Stimulated activated CD4-positive, alpha-beta T cell treated with anti-CD3 and anti-CD28 coated beads, Interleukin-15, amount 100 ng/mL, for 48 hours (primary cell): ENCODE measurements at regions not wholly inside any gene's neighbourhood (a gene's known extent, or its start where the extent isn't known, plus 50 kb on each side); places are given as distances from the start of the nearest gene placed in this dataset.
"Not testable (repeated sequence)": the region's sequence is repeated elsewhere in the genome, so short reads cannot be mapped to it uniquely, and the experiment has no call there.

ENCODE experiments used
- DNase-seq, 2 donors: peaks; one replicate each; pipeline ENCODE4 v3.0.0-alpha.2; 2020; ENCODE audit warnings: low read depth in 2 of 2

- DNase-seq = no peak
Measured at GRCh38 chr20:22949331-22950109, 85.6 kb upstream of the SSTR4 start.

GRCh38 chr20:22951966-22952365 is 83.1 kb upstream of the SSTR4 start:
- no peak for DNase-seq

GRCh38 chr20:22954661-22955060 is 80.5 kb upstream of the SSTR4 start:
- no peak for DNase-seq

DNA sequence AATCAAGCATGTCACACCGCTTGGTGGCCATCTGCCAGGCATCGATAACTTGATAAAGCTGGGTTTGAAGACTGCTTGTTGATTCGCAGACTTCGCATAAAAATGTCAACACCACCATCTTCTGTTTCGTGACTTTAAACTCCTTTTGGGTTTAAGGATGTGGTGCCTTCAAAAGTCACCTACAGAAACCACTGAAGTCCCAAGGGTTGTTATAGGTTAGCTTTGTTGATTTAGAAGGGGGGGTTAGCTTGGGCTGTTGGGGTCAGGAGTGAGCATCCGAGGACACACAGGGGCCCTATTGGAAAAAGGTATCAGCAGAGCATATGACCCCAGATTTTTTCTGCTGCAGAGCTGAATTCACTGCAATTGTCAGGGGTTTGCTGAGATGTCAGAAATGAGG is 76.7 kb upstream of the SSTR4 start:
- DNase-seq = no peak

DNA sequence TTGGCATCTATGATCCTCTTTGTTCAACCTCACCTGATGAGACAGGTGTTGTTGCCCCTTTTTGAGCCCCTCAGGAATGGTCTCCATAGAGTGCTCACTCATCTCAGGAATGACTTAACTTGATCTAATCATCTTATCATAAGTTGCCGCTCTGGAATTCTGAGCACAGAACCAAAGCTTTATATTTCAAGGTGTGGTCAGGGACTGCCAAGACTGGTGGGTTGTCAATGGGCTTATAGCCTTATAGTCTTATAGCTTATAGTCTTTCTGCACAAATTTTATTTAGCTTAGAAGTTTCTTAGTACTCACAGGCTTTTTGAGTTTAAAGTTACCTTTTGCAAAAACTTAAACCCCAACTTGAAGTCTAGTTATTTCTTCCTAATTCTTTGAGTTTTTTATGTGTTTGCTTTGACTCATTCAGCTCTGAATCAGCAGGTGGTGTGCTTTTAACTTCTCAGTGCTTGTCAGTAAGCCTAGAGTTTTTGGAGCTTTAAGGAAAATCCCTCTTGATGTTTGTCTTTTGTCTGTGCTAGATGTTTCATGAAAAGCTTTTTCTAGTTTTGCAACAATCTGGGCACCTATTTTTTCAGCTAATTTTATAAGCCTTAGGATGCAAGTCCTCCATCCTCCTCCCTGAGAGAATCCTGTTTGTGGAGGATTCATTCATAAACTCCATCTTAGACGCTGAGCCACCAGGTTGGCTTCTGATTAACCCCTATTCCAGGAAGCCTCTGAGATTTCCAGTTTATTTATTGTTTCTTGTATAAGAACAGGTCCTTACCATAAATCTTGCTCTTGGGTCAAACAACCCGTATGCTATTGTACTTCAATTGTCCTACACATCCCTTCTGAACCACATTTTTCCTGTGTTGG is 72.3 kb upstream of the SSTR4 start:
- DNase-seq = no peak

- DNase-seq = no peak
Measured at GRCh38 chr20:22963581-22963980, 71.5 kb upstream of the SSTR4 start.

DNA sequence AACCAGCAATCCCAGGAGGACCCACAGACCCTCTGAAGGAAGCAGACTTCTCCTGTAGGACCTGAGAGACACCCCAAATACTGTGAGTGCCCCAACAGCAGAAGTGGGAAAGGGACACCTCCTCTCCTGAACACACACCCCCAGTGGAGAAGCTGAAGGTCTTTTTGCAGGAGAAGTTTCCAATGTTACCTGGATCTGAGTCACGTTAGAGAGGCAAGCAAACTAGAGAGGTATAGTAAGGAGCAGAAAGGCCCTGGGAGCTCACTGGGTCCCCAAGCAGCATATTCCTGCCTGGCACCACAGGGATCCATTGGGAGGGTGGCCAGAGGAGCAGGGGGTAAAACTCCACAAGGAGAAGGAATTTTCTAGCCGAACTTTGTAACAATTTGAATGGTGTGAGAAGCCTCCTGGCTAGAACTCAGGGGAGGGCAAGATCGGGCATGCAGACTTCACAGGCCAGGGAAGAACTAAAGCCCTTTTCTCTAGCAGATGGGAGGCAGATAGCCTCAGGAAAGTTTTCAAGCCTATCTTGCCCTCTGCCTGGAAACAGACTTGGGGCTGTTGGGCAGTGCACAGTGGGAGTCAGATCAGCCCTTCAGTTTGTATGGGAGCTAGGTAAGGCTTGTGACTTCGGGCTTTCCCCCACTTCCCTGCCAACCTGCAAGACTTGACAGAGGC is 68.2 kb upstream of the SSTR4 start:
- no peak for DNase-seq

DNA sequence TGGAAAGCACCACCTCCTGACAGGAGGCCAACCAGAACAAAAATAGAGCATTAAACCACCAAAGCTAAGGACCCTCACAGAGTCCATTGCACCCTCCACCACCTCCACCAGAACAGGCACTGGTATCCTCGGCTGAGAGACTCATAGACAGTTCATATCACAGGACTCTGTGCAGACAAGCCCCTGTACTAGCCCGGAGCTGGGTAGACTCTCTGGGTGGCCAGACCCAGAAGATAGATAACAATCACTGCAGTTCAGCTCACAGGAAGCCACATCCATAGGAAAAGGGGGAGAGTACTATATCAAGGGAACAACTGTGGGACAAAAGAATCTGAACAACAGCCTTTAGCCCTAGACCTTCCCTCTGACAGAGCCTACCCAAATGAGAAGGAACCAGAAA is 67.4 kb upstream of the SSTR4 start:
- DNase-seq = not testable (repeated sequence)

DNA sequence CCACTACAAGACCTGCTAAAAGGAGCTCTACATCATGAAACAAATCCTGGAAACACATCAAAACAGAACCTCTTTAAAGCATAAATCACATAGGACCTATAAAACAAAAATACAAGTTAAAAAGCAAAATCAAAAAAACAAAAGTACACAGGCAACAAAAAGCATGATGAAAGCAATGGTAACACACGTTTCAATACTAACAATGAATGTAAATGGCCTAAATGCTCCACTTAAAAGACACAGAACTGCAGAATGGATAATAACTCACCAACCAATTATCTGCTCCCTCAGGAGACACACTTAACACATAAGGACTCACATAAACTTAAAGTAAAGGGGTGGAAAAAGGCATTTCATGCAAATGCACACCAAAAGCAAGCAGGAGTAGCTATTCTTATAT is 66.1 kb upstream of the SSTR4 start:
- not testable (repeated sequence) for DNase-seq

DNA sequence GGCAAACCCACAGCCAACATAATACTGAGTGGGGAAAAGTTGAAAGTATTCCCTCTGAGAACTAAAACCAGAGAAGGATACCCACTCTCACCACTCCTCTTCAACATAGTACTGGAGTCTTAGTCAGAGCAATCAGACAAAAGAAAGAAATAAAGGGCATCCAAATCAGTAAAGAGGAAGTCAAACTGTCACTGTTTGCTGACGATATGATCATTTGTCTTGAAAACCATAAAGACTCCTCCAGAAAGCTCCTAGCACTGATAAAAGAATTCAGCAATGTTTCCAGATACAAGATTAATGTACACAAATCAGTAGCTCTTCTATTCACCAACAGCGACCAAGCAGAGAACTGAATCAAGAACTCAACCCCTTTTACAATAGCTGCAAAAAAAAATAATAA is 64.0 kb upstream of the SSTR4 start:
- not testable (repeated sequence) for DNase-seq

GRCh38 chr20:22974354-22974753 is 60.8 kb upstream of the SSTR4 start:
- DNase-seq = no peak

DNA sequence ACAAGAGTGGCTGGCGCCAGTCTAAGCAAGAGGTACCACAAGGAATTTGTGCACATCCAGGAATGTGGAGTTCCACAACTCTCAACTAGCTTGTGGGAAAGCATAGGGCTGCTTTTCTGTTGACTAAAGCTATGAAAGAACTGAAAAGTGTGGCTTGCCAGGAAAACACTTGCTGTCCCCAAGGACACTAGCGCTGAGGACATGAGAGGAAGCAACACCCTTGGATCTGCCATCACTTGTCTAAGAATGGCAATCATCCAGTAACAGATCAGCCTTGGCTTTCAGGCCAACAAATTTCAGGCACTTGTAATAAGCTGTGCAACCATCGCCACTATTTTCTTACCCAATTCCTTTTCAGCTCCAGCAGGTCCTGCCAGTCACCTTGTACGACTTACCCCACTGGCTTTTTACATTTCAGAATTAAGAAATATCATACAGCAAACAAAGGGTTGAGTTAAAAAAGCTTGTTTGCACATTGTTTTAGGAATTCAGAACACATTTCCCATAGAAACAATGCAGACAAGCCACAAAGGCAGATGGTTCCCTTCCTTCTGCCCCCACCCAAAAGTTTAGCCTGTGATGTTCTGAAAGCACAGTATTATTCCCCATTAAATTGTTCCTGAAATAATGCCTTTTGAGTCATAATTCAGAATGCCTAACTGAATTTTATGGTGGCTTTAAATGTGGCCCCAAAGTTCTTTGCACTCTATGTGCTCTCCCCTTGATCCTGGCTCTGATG is 57.9 kb upstream of the SSTR4 start:
- no peak for DNase-seq

DNA sequence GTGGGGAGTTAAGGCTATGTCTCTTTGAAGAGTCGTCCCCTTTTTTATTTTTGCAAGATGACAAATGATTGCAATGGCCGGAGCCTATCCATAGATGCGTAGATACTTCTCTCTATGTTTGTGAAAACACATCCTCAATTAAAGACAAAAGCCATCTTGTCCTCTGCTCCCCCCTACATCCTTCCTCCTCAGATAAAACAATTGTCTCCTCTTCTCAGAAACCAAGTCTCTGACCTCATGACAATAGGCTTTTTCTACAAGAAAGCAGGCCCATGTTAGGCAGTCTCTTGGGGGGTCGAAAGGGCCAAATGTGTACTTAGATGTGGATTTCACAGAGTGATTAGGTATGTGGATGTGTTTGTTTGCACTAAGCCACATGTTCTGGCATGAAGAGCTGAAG is 51.1 kb upstream of the SSTR4 start:
- no peak for DNase-seq

- no peak for DNase-seq
Measured at GRCh38 chr20:22984606-22985005, 50.5 kb upstream of the SSTR4 start.

DNA sequence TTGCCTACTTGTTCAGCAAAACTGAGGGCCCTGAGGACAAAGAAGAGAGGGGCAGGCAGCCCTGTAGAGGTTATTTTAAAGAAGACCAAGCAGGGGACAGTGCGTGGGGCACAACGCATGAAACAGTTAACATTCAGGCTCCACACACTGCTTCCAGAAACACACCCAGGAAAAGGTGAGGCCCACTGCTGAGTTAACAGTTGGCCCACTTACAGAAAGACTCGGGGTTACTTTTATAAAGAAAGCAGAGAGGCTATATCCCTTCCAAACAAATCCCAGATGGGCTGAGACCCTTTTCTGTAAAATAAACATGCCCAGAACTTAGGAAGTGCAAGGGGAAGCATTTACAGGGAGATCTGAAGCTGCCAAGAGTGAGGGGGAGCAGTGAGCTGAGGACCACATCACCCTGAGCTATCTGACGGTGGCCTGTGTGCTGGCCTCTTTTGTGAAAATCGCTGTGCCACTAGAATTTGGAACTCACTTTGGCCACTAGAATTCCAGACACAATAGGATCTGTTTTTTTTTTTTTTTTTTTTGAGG is 49.8 kb upstream of the SSTR4 start:
- no peak for DNase-seq
